NCI-H1092 treated with DMSO at 0.1 percent for 48 hours (cell line): ENCODE measurements at regions not wholly inside any gene's neighbourhood (a gene's known extent, or its start where the extent isn't known, plus 50 kb on each side); places are given as distances from the start of the nearest gene placed in this dataset.

Experiments used
- DNase-seq: peaks from one replicate; lab custom pipeline; 2025; lab: John Stamatoyannopoulos, UW

DNA sequence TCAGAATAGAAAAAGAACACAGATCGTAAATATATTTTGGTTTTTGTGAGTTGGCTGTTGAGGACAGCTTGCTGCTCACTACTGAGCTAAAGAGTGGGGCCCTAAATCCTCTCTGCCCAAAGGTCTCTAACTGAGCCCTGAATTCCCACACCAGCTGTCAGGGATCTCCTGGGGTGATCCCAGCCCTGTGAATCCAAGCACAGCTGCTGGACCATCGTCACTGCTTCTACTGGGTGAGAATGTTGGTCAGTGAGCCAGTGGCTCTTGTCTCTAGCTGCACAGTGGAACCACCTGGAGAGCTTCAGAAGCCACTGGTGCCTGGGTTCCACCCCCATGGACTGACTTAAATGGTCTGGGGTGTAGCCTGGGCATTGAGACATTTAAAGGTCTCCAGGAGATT lies 90.5 kb upstream of the IL12A start:
- no peak for DNase-seq

DNA sequence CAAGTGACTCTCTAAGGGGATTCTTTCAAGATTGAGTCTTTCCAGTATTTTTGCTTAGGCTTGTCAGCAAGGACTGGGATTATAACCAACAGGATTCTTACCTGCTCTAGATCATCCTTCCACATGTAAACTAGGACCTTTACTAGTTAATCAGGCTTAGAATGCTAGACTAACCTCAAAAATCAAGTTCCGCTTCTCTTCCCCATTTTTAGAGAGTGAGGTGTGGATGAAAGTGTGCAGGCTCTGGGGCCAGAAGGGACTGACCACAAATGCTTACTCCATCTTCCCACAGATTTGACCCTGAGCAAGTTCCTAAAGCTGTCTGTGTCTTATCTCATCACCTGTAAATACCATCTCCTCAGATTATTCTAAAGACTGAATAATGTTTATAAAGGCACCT lies 89.5 kb upstream of the IL12A start:
- no peak for DNase-seq

DNA sequence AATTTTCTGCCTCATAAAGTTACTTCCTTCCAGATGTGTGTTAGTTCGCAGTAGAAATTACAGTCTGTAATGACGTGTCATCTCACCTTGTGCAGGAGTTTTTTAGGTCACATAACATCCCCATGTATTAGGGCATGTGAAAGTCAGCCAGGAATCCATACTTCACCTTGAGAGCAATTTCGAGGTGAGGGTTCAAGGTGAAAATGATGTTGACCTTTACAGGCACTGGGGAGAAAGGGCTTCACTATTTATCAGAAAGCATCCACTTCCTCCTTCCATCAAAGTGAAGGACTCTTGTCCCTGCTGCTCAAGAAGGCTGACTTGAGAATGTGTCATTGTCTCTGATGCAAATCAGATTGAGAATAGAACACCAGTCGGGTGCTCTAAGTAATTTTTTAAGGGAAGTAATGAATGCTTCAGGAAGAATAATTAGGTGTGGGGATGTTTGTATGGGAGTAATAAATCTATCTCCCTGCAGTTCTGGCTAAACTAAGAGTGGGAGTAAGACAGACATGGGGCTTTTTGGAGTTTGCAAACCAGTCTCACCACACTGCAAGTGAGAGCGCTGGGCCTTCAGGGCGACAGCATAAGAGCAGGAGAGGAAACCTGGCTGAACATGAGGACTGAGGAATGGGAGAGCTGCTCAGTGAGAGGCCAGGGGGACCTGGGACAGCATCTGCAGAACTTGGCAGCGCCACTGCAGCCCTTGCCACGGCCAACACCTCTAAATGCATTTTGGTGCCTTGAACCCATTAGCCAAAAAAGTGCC lies 85.9 kb upstream of the IL12A start:
- no peak for DNase-seq

DNA sequence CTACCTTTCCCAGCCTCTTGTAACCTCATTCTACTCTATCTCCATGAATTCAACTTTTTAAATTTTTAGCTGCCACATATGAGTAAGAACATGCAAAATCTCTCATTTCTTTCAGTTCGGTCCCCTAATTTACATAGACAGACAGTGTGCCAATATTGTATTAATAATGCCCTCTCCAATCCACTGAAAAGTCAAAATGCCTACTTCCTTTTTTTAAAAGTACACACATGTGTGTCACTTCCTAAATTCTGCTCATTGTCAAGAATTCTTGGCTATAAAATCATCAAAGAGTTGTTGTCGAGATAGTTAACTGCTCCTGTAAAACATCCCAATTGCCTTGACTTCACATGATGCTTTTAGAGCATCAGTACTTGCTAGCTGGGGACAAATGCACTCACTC lies 84.2 kb upstream of the IL12A start:
- no peak for DNase-seq

DNA sequence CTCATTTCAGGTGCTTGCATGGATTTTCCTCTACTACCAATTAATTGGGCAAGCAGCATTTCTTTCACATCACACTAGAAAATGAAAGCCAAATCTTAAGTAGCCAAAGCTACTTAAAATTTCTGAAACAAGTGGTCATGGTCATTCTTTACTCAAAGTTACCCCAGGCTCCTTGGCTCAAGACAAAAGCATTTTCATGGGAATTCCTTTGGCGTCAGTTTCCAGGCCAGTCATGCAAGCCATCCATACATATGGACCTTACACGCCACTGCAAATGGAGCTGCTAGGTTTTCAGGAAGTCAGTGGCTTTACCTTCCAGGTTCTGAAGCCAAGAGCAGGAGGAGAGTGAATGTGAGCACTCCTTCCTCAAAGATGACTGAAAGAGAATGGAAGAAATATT lies 83.7 kb upstream of the IL12A start:
- no peak for DNase-seq

DNA sequence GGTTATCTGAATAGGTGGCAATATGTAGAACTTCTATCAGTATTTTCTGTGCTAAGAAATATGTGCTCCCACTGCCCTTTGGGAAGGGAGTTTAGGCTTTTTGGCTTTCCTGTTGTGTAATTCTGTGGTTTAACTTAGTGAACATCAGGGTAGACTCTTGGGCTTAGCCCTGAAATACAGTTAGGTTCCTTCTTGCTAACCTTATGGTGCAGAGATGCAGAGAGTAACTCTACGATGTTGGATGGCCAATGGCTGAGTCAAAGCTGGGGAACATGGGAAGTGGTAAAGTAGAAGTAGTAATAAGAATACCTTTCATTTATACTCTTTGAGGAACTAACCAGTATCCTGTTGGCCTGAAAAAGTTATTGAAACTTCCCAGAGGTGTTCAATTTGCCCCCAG lies 80.8 kb upstream of the IL12A start:
- no peak for DNase-seq

DNA sequence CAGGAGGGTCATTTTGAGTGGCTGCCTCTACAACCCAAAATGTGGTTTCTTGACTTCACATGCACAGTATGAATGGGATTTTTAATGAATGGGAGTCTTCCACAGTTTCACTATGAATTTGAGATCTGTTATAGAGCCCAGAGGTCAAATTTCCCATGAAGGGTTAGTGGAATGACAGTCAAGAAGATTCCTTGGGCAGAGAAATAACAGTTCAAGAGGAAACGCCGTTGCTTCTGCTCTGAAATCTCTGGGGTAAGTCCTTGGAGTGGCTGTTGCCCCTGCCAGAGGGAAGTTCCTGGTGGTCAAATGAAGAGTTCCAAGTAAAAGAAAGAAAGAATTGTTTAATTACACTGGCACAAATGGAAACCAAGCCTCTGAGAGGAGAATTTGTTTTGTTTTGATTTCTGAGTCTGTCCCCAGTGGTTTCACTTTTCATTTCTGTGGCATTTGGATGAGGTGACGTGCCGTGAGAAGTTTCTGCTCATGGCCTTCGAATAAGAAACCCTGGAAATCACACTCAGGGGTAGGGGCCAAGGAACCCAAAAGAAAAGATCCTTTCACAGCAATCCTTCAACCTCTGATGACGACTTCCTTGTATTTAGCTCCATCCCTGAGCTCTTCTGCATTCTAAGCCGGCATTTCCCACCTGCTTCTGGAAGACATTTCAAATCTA lies 77.5 kb upstream of the IL12A start:
- DNase-seq = no peak

DNA sequence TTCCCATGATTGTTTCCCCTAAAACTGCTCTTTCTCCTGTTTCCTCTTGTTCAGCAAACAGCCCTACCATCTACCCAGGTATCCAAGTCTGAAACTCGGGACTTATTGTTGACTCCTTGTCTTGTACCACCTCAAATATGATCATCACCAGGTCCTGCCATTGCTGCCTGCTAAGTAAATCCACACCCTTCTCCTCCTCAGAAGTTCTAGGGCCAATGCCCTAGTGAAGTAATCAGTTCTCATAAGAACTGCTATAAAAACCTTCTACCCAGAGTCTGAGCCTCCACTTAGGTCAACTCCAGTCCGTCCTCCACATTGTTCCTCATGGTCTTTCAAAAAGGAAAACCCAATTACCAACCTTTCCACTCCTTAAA lies 77.0 kb upstream of the IL12A start:
- no peak for DNase-seq

DNA sequence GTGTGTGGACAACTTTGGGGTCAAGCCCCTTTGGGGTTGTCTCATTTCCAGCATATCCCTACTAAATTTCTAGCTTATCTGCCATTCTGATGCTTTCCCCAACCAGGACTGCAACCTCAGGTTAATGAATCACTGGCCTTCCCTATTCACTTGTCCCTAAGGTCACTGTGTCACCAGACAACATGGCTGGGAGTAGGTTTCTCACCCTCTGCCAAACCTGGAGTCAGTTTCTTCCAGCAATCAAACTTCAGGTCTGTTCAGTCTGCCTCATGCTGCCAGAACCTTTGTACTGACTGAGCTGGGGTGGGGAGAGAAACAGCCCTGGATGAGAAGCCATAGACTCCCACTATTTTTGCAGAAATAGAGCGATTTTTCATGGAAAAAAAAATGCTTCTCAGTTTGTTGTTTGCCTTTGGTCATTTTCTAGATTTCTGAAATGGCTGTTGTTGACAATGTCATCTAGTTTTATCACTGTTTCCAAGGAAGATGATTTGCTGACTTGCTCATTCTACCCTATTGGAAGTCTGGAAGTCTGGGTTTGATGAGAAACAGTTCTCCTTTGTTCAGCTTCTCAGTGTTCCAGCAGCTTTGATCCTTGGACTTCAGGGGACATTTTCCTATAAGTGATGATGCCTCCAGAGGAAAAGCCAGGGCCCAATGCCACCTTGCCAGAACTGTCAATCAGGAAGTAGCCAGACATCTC lies 74.8 kb upstream of the IL12A start:
- no peak for DNase-seq

DNA sequence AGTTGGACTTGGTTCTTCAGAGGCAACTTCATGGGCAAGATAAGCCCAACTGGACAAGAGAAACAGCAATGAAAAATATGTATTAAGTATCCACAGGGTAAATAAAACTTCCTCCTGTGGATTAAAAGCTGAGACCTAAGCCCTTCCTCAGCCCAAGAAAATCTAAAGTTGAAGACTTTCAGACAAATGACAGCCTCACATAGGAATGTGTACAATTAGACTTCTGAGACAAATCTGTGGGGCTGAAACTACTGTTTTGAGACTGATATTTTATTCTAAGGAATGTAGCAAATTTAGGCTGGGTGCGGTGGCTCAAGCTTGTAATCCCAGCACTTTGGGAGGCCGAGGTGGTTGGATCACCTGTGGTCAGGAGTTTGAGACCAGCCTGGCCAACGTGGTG lies 74.2 kb upstream of the IL12A start:
- no peak for DNase-seq

DNA sequence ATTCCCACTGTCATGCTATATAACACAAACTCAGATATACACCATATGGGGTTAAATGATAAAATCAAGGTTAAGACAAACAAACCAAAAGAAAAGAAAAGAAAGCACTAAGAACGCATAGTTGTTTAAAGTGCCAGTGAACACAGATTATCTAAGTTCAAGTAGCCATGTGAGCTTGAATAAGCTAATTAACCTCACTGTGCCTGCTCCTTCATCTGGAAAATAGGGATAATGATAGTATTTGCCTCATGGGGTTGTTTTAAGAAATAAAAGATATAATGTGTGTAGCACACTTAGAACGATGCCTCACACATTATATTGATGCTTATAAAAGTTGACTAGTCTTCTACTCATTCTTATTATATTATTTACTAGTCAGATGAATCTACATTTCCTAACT lies 72.6 kb upstream of the IL12A start:
- no peak for DNase-seq

DNA sequence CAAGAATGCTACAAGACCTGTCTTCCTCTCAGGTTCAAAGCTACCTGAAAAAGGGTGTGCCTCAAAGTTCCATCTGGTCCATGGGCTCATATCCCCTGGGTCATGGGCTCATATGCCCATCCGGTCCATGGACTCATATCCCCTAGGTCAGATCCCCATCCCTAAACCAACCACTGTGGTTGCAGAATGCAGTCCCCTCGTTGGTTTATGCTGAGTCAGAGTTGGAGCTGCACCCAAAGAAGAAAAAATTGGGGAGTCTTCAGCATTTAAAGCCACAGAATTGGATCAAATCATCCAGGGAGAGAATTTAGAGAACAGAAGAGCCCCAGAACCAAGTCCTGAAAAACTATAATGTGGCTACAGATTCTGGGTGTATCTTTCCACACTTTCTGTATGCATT lies 71.5 kb upstream of the IL12A start:
- DNase-seq = no peak

DNA sequence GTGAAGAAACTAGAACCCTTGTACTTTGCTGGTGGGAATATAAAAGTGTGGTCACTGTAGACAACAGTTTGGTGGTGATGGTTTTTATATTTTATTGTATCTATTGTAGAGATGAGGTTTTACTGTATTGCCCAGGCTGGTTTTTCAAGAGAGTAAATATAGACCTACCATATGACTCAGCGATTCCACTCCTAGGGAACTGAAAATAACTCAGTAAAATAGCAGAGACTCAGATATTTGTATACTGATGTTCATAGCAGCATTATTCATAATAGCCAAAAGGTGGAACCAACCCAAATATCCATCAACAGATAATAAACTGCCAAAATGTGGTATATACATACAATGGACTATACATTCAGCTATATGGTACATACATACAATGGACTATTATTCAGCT lies 68.8 kb upstream of the IL12A start:
- no peak for DNase-seq

DNA sequence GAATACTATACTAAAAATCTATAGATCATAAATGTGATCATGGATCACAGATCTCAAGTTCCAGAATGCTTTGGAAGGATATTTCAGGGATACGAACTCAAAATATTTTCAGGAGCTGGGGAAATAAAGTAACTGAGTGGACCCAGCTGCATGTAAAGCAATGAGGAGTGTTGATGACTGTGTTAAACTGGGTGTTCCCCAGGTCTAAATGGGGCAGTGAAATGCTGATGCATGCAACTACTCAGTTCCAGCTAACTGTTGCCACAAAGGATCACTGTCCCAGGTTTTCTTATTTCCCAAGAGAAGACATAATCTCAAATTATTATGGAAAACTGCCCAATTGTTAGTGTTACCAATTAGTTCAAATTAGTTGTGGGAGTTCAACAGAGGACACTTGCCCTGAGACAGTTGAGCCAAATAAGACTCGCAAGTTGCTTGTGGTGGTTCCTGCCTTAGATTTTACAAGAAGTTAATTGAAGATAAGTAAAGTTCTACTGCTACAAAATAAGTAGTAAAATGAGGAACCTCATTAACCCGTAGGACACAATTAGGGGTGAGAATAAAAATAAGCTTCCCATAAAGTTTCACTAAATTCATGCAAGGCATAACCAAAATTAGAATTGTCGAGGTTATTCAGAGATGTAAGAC lies 66.3 kb upstream of the IL12A start:
- DNase-seq = no peak

DNA sequence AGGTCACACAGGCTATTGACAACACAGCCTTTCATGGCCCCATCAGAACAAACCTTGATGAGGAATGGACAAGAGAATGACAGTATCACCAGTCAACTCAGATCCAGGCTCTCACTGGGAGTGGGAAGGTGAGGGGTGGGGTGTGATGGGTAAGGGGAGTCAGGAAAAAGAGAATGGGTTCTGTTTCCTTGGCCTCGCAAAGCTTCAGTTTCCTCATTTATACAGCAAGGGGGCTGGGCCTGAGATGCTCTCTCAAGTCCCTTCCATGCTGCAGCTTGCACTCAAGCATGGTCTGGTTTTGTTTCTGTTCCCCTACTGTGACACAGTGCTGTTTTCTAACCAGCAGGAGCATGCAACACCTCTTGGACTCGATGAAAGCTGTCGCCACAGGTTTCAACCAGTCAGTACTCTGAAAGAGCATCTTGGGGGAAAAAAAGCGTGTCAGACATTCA lies 65.7 kb upstream of the IL12A start:
- no peak for DNase-seq

DNA sequence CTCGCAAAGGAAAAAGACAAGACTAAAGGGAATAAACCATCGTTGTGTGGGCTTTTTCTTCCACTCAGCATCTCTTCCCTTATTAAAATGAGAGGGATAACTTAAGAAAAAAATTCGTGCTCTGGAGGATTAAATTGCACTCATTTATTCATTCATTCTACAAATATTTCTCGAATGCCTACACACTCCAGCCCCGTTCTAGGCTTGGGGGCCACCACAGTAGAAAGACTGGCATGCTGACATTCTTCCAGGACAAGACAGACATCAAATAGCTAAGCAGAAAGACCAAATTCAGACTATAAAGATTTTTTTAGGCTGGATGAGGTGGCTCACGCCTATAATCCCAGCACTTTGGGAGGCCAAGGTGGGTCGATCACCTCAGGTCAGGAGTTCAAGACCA lies 65.3 kb upstream of the IL12A start:
- DNase-seq = no peak

DNA sequence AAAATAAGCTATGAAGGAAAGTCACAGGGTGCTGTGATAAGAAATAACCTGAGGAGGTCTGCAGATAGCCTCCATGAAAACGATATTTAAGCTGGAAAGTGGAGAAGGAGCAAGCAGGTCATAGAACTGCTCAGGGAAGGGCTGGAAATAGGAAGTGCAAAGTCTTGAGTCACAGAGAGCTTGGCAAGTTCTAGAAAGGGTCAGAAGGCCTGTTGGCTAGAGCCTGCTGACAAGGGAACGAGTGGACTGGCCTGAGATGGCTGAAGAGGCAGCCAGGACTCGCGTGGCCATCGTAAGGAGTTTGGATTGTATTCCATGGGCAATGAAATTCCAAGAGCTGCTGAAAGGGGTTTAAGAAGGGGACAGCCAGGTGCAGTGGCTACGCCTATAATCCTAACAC lies 64.7 kb upstream of the IL12A start:
- no peak for DNase-seq

DNA sequence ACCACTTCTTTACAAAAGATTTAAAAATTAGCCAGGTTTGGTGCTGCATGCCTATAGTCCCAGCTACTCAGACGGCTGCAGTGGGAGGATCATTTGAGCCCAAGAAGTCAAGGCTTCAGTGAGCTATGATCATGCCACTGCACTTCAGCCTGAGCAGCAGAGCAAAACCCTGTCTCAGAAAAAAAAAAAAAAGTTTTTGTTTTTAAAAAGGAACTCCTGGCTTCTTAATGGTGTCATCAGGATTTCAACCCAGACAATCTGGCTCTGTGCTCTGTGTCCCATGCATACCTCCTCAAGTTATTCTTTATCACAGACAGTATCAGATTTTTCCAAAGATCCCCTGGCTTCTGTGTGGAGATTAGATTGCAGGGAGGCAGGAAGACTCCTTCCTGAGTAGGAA lies 64.2 kb upstream of the IL12A start:
- no peak for DNase-seq

DNA sequence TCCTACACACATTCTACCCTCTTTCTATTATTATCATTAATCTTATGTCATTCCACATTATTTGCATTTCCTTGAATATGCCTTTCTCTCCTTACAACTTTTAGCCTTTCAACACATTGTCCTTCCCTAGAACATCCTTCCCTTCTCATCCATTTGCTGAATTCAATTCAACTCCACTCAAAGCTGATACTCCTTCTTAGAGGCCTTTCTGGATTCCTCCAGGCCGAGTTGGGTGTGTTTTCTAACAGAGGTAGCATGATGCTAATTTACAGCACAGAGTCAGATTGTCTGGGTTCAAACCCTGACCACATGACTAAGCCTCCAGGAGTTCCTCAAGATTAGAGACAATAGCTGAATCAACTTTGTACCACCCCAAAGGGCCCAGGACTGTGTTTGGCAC lies 63.4 kb upstream of the IL12A start:
- DNase-seq = no peak

DNA sequence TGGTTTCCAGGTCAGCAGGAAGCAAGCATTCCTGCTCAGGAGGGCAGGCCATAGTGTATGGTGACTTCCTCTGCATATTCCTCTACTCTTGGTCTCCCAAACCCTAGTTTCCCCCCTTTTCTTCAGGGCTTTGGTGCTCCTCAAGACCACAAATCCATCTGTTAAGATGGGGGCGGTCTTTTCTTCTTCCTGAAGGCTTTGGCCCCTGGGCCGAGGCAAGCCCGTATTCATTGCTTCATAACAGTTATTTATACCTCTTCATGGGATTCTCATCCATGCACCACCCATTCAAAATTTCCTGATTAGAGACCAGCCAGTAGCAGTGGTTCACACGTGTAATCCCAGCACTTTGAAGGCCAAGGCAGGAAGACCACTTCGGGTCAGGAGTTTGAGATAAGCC lies 62.1 kb upstream of the IL12A start:
- no peak for DNase-seq

DNA sequence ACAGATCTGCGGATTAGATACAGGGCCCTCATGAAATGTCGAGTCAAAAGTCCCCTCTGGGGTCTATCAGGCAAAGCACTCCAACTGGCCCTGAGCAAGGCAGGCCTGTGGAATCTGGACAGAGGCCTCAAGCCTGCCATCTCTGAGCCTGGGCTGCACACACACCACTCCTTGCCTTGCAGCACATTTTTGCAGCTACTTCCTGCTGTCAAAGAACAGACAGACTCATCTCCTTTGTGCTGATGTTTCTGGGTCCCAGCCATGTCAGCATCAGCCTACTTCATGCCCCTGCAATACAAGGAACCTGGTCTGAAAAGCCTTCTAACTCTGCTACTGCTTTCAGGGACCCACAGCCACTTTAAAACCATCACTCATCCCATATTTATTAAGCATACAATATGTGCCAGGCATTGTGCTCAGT lies 60.6 kb upstream of the IL12A start:
- DNase-seq = no peak

DNA sequence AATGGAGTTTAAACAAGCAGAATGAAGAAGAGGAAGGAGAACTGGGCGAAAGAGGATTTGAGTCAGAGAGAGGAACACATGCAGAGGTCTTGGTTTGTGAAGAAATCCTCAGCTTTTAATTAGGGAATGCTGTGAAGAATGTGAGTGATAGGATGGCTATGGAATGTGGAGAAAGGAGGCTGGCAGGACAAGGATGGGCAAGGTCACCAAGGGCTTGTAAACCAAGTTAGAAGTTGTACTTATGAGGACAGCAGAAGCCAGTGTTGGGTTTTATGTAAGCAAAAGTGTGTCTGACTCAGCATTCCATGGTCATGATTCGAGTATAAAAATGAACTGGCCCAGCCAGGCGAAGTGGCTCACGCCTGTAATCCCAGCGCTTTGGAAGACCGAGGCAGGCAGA lies 60.0 kb upstream of the IL12A start:
- DNase-seq = no peak
